ENCODE measurements at regions not wholly inside any gene's neighbourhood (a gene's known extent, or its start where the extent isn't known, plus 50 kb on each side); places are given as distances from the start of the nearest gene placed in this dataset.
"Not testable (repeated sequence)": the region's sequence is repeated elsewhere in the genome, so short reads cannot be mapped to it uniquely, and the experiment has no call there.

DNA sequence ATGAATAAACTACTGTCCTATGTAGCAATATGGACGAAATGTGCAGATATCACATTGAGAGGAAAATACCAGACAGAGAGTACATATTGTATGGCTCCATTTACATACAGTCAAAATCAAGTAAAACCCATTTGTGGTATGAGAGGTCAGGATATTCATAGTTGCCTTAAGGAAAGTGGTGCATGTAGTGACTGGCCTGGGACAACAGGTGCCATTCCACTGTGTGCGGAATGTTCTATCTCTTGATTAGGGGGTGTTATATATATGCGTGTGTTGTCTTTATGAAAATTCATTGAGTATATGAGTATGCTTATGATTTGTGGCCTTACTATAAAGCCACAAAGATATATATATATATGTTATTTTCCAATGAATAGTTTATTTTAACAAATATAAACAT lies 964.0 kb downstream of the SORCS3 start:
- no peak for DNase-seq

DNA sequence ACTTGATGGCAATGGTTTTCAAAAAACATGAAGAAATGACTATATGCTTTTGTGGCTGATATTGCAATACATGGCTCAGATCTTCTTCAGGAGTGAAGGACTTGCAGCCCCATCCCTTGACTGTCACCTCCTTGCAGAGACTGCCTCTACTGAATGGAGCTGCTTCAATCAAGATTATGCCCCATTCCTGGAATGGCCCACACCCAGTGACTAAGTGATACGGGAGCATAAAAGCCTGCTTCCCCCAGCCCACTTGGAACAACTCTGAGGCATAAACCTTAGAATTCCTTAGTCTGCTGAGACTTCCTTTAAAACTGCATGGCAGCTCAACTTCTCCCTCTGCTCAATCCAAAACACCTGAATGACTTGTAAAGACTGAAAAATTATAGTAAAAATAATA lies 957.1 kb downstream of the SORCS3 start:
- DNase-seq, result no peak

DNA sequence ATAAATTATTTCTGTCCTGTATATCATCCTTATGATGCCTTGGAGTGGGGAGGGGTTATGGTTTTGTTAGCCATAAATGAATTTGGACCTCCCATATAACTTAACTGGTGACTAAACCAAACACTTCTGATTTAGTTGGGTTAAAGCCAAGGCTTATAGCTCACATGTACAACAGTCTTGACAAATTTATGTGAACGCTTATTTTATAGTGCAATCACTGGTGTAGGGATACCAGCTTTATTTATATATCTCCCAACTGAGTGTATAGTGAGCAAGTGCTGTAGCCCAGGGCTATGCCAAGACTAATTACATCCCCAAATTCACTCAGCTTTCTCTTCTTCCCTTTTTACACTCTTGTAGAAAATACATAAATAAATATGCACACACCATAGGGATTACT lies 956.2 kb downstream of the SORCS3 start:
- no peak for DNase-seq

DNA sequence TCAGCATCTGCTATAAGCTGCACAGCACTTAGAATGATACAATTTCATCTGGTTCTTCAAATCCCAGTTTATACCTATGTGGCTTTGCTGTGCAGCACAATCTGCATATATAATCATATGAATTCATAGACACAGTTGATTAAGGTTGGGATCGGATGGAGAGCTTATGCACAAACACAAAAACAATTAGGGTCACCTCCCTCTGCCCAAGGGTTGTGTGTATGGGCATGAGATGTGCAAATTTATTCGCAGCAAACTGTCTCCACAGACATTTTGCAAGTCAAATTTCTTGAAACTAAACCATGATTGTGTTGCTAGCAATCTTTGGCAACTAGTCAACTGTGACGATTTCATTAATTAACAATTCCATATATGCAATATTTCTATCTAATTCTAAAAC lies 955.7 kb downstream of the SORCS3 start:
- no peak for DNase-seq

DNA sequence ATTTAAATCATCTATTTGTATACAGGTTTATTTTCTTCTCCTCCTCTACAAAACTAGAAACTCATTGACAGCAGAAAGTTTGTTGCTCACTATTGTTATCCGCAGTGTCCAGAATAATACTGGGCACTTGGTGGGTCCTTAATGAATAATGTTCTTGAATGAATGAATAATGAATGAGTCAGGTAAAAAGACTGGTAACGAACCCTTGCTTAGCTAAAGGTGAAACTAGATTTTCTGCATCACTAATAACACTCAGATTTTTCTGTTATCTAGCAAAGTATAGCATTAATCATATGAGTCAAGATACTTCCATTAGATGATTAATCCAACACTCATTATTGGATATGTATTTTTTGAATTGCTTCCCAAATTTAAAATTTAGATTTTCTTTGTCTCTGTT lies 953.2 kb downstream of the SORCS3 start:
- no peak for DNase-seq

DNA sequence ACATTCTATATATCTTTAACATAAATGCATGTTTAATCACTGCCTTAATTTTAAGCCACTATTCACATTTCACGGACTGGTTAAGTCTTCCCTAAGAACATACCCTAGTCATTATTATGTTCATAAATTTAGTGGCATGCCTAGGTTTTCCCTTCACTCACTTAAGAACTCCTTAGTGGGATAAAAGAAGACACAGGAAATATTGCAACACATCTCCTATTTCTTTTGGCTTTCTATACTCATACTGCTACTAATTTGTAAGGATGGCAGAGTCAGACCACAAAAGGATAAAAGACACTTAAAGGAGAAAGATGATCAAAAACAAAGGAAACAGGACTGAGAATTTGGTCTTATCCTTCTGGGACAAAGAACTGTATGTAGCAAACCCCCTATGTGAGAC lies 951.4 kb downstream of the SORCS3 start:
- DNase-seq, result no peak

DNA sequence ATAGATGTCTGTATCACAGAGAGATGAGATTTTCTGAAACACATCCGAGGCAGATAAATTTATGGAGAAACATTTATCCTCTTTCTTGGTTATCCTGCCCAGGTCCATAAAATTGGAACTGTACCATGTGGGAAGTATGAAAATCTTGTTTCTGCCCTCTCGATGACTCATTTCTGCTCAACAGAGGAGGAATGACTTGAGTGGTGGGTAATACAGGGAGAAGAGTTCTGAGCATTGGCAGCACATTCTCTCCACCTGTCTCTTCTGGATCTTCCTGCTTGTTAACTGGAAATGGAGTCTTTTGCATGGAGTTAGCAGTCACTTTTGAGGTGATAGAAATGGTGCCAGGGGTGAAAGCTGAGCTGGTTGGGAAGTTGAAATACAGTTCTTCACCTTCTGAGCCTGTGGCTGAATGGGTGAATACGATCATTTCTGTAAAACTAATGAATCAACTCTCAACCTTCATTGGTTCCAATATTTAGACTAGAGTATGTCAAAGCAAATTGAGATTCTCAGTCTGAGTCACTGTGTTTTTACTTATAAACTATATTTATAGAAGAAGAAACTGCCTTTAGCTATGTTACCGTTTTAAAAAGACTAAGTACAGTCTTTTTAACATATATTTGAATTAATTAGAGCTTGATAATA lies 945.5 kb downstream of the SORCS3 start:
- DNase-seq, result no peak

DNA sequence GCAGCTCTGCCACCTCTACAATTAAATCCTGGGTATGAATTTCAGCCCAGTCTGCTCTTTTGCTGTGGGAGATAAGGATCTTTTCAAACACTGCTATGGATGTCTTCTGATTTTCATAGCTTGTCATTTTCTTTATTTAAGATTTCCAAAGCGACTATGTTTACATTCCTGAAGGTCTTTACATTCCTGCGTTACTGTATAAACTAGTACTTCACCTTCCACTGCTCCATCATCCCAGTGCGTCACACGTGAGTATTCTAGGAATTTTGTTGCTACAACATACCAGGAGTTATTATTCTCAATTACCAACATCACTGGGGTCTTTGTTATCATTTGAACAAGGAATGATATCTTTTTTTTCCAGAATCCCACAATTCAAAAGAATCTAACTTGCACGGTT lies 944.7 kb downstream of the SORCS3 start:
- DNase-seq, result no peak

DNA sequence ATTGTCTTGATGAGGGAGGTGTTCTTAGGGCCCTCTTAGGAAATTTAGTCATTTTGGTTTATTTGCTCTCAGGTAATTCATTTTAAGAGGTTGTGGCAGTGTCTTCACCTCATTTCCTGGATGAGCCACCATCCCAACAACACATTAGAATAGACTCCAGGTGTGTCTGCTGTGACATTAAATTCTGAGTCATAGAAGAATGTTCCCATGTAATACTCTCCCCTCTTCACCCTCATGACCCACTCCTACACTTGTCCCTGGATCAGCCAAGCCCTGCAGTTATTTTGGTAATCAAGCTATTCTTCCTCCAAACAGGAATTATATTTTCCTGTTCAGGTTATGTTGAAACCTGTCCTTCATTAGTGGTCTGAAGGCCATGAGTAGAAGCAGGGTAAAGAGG lies 944.1 kb downstream of the SORCS3 start:
- DNase-seq, result no peak

DNA sequence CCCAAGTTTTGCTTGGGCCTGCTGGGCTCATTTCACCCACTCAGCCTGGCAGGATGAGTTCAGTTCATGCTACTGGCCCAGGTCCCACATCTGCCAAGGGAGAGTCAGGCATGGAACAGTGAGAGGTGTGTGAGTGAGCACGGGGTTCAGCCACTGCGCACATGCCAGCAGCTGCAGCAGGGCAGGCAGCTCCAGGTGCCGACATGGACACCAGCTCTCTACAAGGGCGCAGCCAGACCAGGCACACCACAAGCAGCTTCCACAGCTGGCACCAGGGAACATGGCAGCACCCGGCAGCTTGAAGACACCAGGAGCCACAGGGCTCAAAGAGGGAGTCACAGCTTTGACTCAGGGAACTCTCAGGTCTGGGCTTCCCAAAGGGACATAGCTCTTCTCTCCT lies 938.0 kb downstream of the SORCS3 start:
- DNase-seq, result no peak

DNA sequence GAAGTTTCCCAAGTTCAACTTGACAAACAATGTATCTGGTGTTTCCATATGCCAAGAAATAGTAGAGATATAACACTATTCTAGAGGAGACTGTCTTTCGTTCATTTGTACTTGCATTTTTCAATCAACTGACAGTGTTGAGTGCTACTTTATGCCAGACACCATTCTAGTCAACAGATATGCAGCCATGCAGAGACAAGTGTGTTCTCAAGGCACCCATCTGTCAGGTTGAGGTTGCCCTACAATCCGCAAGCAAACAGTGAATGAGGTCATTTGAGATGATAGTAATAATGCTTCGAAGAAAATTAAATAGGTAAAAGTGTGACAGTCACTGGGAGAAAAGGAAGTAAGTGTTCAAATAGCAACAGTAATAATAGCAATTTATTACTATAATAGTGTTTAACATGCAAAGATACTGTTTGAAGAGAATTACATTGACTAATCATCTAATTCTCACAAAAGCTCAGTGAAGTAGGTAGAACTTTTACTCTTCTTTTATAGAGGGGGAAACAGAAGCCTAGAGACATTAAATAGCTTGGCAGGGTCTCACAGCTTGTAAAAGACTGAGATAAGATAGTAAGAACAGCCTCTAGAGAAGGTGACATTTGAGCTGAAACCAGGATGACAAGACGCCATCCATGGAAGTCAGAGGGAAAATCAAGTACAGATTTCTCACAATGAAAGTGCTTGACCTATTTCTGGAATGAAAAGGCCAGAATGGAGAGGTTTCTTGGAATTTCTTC lies 936.9 kb downstream of the SORCS3 start:
- no peak for DNase-seq

DNA sequence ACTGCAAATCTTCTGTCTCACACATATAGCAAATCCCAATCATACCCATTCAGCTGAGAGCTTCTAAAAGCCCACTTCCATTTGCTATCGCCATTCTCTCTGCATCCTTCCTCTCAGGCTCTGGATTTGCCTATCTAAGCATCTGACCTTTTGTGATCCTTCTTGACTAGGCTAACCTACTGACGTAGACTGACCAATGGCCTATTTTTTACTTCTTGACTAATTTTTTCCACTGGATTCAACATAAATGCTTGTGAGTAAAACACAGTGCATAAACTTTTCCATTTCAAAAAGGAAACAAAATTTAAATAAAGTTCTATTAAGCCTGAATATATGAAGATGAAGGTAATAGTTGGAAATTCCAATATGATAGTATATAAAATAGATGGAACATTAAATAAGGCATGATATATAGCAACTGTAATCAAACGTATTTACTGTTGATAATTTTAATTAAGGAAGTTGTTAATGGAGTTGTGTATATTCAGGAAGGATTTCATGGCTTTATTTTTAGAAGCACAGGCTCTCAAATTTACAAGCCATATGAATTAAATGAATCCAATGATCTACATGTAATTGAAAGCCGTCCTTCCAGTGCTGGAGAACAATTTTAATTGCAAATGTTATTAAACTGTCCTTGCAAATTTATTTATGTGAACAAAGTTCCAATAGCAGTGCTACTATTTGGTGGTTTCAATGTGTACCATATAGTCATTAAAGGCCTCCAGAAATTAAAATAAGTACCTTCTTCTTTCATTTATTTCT lies 918.4 kb downstream of the SORCS3 start:
- DNase-seq, result no peak

DNA sequence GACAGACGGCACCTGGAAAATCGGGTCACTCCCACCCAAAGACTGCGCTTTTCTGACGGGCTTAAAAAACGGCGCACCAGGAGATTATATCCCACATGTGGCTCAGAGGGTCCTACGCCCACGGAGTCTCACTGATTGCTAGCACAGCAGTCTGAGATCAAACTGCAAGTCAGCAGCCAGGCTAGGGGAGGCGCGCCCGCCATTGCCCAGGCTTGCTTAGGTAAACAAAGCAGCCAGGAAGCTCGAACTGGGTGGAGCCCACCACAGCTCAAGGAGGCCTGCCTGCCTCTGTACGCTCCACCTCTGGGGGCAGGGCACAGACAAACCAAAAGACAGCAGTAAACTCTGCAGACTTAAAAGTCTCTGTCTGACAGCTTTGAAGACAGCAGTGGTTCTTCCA lies 909.4 kb downstream of the SORCS3 start:
- DNase-seq, result not testable (repeated sequence)

DNA sequence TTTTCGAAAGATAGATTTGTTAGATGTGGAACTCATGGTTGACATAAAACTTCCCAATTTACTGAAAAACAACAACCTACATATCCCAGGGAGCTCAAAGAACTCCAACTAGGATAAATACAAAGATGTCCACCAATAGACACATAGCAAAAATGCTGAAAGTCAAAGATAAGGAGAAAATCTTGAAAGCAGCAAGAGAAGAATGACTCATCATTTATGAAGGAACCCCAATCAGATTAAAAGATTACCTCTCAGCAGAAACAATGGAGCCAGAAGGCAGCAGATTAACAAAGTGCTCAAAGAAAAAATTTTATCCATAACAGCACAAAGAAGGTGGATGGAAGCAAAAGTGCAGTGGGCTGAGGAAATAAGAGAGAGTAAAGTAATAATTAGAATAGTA lies 908.6 kb downstream of the SORCS3 start:
- no peak for DNase-seq

DNA sequence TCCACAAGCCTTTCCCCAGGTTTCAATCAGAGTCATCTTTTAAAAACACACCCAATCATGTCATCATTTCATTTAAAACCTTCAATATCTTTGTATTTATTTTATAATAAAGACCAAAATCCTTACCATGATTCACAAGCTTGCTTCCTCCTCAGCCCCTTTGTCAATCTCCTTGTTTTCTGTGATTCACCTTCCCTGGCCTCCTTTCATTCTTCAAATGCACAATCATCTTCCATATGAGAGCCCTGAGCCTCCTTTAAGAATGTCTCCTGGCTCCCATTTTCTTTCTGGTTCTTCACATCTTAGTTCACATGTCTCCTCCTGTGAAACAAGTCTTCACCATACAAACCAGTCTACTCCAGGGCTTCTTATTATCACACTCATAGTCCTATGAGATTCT lies 904.0 kb downstream of the SORCS3 start:
- no peak for DNase-seq

DNA sequence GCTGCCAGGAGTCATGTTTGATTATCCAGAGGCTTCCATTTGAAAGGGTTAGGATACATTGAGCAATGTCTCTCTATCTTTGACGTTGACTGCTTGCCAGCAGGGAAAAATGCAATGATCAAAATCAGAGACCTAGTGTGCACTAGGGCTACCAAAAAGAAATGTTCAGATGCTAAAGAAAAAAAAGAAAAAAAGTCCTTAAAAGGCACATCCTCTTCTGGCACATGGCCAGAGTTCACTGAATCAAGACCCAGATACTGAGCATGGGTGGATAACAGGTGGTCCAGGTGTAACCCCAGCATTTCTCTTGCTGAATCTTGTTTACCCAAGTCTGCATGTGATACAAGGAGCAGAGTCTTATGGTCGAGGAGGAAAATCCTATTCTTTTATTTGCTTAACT lies 899.3 kb downstream of the SORCS3 start:
- no peak for DNase-seq

DNA sequence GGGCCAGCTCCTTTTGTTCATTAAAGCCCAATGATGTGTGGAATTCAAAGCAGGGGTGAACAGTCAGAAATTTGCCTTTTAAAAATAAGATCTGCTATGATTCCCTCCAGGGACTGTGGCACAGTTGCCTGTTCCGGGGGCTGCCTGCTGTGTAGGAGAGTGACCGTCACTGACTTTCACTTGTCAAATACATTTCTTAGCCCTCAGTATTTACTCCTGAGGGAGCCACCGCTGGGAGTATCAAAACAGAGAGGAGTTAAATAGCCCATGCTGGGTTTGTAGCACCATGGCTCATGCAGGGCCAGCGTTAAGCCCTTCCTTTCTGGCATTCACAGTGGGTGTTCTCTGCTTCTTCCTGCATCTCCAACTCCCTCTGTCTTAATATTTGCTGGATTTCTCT lies 897.8 kb downstream of the SORCS3 start:
- no peak for DNase-seq

DNA sequence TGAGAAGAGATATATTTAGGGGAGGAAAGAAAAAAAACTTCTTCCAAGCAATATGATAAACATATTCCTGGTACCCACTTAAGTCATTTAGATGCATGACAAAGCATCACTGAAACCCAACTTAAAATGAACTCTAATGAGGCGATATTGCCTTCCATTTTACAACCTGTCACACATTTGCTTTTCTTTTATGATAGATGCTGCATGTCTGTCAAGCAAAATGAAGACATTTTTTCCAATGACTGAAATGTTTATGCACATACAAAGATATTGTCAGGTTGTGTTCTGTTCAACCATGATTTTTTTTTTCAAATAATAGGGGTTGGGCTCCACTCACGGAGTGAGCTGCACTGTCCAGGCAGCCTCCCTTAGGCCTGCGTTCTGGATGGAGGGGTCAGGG lies 894.4 kb downstream of the SORCS3 start:
- no peak for DNase-seq

DNA sequence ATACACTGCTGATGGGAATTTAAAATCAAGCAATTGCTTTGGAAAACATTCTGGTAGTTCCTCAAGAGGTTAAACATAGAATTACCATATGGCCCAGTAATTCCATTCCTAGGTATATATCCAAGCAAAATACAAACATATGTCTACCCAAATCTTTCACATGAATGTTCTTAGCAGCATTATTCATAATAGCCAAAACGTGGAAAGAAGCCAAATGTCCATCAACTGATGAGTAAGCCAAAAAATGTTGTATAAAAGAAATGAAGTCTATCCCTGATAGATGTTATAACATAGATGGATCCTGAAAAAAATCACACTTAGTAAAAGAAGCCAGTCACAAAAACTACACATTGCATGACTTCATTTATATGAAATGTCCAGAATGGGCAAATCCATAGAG lies 893.0 kb downstream of the SORCS3 start:
- DNase-seq, result no peak

DNA sequence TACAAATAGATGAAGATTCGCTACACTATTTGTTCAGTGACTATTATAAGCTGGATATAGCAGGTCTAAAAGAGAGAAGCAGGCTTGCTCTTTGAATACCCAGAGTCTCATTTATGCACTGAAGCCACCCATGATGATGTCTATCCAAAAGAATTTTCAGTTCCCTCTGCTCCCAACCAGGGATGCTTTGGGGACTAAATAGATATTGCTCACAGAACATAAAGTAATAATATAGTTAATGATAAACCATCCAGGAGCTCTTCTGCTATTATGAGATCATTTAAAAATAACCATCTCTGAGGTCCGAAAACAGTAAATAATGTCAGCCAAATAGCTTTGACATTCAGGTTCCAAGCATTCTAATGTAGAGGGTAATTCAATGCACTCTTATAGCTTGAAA lies 875.4 kb downstream of the SORCS3 start:
- DNase-seq, result no peak

DNA sequence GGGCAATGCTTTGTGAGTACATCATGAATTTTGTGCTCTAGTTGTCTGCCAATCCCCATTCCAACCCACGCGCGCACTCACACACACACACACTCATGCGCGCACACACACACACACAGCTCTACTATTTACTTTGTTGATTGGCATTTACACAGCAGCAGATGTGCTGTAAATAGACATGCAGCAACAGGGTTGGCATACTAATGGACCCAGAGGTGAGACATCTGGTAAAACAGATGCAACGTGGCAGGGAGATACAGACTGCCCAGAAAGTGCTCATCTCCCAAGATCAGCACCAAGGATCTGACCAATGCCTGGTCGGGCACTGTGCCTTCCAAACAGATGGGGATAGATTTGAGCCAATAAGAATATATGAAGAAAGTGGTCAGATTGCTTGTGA lies 873.0 kb downstream of the SORCS3 start:
- no peak for DNase-seq

DNA sequence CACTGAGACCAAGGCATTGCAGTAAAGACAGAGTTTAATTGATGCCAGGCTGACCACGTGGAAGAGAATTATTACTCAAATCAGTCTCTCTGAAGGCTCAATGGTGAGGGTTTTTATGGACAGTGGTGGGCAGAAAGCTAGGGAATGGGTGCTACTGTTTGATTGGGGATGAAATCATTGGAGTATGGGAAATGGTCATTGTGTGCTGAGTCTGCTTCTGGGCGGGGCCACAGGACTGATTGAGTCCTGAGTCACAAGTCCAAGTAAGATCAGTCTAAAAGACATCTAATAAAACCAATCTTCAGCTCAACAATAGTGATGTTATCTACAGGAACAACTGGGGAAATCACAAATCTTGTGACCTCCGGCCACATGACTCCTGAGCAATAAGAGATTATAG lies 868.4 kb downstream of the SORCS3 start:
- no peak for DNase-seq

DNA sequence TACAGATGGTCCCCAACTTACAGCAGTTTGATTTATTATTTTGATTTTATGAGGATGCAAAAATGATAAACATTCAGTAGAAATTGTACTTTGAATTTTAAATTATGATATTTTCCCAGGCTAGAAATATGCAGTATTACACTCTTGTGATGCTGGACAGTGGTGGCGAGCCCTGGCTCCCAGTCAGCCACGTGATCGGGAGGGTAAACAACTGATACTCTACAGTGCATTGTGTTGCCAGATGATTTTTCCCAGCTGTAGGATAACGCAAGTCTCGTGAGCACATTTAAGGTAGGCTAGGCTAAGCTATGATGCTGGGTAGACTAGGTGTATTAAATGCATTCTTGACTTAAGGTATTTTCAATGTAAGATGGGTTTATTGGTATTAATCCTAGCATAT lies 865.2 kb downstream of the SORCS3 start:
- no peak for DNase-seq

DNA sequence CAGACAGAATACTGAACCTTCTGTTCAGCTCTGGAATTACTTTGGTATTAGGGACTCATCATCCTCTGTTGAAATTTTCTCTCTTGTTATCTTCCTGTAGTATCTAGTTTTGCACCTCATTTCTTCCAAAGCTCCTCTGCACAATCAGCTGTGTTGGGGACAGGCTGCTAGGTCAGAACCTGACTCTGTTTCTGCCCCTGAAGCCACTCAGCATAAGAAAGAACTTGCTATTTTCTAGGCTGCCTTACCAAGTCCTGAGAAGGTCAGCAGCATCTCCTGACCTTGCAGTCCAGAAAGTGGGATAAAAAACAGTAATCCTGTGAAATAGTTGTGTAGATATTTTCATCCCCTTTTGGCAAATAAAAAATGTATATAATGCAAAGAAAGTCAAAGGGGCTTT lies 862.6 kb downstream of the SORCS3 start:
- DNase-seq, result no peak
